HT-29 (cell line): ENCODE measurements at regions not wholly inside any gene's neighbourhood (a gene's known extent, or its start where the extent isn't known, plus 50 kb on each side); places are given as distances from the start of the nearest gene placed in this dataset.

Experiments used
- DNase-seq: peaks from one replicate; pipeline ENCODE4 v3.0.0-alpha.2; 2015; ENCODE audit warnings: low spot score

DNA sequence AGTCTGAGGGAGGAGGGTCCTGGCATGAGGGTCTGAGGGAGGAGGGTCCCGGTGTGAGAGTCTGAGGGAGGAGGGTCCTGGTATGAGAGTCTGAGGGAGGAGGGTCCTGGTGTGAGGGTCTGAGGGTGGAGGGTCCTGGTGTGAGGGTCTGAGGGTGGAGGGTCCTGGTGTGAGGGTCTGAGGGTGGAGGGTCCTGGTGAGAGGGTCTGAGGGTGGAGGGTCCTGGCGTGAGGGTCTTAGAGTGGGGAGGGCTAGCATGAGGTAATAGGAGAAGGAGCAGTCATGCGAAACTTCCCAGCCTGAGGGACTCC, 194.8 kb downstream of the TEX29 start:
- no peak for DNase-seq

DNA sequence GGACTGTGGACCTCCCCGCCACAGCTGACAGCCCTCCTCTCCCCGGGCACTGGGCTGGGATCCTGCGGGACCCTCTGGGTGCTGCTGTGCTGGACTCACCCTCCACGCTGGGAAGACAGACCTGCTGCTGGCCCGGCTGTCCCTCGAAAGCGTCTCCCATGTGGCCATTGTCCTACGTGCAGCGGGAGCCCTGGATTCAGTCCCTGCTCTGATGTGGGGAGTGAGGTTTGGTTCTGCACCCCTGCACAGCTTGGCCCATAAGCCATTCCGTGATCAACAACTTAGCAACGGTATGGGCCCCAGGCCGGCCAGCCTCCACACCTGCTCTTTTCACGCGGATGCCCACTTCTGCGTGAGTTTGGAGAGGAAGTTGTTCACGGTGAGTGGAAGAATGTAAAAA, 195.2 kb downstream of the TEX29 start:
- DNase-seq: no peak

DNA sequence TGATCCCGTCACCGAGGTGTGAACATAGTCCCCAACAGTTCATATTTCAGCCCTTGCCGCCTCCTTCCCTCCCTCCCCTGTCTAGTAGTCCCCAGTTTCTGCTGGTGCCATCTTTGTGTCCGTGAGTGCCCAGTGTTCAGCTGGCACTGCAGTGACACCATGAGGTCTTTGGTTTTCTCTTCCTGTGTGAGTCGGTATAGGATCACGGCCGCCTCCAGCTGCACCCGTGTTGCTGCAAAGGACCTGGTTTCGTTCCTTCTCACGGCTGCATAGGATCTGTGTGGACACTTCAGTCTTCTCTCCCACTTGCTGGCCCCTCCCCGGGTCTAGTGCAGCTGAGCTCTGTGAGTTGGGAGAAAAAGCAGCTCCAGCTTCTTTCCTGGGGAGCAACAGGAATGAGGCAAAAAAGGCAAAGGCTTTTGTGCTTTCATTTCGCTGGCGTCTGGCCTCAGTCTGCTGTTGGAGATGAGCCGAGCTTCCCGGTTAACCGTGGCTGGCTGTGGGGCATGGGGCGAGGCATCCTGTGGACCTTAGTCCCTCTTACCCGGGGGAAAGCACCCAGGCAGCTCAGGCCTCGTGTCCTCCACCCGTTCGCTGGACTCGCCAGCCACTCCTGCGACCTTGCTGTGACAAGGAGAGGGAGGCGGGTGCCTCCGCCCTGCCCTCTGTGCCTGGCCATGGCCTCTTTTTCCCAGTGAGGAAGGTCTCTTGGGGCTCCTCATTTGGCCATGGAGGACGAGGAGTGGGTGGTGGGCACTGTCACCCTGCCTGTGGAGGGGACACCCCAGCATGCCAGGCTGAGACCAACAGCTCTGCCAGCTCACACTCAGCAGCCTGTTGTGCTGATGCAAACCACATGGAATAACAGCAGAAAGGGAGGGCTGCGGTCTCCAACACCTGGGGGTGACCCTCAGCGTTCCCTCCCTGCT, 196.5 kb downstream of the TEX29 start:
- no peak for DNase-seq

DNA sequence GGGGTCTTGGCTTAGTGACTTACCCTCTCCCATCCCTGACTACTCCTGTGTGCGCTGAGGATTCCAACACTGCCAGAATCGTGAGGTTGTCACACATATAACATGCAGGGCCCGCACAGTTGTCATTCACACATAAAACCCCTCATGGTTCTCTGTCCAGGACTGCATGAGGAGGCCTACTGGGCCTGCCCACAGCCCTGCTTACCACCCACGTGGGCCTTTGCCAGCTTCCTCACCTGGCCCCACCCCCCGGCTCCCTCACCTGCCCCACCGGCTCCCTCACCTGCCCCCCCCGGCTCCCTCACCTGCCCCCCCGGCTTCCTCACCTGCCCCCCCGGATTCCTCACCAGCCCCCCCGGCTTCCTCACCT, 197.2 kb downstream of the TEX29 start:
- DNase-seq: no peak

DNA sequence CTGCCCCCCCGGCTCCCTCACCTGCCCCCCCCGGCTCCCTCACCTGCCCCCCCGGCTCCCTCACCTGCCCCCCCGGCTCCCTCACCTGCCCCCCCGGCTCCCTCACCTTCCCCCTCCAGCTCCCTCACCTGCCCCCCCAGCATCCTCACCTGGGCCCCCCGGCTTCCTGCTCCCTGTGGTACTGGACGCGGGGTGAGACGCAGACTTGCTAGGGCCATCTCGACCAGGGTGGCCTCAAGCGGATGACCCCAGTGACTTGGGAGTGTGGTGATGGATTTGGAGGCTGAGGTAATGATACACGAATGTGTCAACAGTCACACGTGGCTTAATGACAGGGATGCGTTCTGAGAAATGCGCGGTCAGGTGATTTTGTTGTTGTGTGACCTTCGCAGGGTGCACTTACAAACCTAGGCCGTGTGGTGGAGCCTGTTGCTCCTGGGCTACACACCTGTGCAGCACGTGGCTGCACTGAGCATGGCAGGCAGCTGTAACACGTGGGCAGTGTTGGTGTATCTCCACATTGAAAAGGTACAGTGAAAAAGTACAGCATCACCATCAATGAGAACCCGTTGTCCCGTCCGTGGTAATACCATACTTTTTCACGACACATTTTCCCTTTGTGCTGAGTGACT, 197.8 kb downstream of the TEX29 start:
- DNase-seq: no peak

DNA sequence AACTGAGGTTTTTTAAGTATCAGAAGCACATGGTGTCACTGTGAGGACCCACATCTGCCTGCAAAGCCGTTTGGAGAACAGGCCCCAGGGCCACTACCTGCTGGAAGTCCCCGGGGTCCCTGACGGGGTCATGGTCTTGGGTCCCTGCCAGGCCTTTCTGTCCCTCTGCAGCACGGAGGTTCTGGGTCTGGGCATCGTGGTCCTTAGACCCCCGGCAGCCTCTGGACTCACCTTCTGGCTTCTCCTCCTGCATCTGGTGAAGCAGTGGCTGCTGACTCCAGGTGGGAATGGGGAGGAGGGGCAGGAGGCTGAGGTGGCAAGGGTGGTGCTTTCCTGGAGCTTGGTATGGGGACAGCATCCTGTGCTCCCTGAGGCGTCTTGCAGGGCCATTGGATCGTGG, 198.6 kb downstream of the TEX29 start:
- DNase-seq: no peak

DNA sequence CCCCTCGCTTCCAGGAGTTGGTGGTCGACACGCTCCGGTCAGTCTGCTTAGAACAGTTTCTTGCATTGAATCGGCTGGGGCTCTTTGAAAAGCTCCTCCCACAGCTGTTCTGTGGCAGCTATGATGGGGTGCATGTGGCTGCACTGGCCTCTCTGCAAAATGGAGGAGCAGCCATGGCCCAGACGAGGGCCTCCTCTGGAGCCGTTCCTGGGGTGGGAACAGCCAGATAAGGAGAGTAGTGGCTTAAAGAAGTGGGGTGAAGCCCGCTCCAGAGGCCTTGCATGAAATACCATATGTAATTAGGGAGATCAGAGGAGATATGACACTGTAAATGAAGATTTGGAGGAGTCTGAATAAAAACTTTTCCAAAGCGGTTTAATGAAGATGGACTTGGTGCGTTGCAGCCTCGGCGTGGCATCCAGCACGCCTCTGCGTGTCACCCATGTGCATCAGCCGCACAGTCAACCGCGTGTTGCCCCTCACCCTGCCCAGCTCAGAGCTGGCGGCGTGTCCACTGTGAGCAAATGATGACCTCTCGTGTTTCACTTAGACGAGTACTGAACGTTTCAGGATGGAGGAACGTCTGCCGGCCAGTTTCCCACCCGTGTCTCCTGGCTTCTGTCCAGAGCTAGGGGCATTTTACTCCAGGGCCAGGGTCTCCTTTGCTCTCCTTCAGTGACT, 199.2 kb downstream of the TEX29 start:
- no peak for DNase-seq

DNA sequence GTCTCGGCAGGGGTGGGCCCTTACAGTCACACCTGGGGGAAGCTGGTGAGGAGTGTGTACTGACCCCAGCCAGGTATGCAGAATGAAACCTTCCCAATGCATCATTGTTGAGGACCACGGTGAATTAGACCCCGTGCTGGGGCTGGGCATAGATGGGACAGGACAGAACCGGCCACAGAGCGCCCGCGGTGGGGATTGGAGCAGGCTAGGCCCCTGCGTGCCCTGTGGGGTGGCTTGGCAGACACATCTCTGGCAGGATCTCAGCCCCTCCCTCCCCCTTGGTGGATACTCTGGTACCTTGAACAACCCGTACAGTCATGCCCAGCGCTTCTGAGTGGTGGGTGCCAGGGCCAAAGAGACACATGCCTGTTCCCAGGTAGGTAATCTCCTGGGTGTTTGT, 200.6 kb downstream of the TEX29 start:
- DNase-seq: no peak

DNA sequence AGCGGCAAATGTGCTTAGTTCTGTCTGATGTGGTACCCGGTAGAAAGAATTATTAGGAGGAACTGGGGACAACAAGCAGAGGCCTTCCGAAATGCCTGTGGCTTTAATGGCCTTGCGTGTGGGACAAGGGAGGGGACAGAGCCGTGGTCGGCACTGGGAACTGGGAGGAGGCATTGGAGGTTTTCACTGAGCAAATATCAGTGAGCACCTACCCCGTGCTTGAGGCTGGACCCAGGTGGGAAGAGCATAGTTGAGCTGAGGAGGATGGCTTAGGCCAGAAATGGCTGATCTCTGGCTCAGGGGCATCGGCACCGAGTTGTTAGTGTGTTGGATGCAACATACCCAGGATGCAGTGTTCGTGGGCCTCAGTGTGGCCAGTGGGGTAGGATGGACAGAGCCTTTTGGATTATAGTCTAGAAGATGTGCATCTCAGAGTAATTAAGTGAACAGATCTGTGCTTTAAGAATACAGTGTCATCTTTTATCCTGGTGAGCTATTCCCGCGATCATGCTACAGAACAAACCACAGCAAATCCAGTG, 201.3 kb downstream of the TEX29 start:
- no peak for DNase-seq

DNA sequence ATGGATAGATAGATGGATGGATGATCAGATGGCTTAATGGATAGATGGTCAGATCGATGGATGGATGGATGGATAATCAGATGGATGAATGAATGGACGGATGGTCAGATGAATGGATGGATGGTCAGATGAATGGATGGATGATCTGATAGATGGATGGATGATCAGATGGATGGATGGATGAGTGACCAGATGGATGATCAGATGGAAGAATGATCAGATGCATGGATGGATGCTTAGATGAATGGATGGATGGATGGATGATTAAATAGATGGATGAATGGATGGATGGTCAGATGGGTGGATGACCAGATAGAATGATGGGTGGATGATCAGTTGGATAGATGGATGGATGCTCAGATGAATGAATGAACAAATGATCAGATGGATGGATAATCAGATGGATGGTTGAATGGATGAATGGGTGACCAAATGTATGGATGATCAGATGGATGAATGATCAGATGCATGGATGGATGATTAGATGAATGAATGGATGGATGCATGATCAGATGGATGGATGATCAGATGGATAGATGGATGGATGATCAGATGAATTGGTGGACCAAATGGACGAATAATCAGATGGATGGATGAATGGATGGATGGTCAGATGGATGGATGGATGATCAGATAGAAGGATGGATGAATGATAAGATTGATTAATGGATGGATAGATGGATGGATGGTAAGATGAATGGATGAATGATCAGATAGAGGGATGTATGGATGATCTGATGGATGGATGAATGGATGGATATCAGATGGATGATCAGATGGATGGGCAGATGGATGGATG, 205.1 kb downstream of the TEX29 start:
- DNase-seq: no peak

DNA sequence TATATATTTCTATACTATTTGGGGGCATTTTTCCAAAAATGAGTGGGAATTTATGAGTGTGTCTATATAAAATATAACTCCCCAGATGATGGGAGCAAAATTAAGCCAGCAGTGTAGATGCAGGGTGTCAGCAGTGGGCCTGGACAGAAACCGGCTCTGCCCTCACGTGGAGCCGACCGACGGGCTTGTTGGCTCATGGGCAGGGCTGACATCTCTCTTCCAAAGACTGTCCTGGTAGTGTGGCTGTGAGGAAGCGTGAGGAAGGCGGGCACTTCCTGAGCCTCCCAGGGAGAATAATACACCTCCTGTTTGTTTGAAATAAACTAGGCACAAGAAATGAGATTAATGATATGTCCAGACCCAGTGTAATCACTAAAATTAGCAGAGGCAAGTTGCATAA, 206.5 kb downstream of the TEX29 start:
- DNase-seq: no peak

DNA sequence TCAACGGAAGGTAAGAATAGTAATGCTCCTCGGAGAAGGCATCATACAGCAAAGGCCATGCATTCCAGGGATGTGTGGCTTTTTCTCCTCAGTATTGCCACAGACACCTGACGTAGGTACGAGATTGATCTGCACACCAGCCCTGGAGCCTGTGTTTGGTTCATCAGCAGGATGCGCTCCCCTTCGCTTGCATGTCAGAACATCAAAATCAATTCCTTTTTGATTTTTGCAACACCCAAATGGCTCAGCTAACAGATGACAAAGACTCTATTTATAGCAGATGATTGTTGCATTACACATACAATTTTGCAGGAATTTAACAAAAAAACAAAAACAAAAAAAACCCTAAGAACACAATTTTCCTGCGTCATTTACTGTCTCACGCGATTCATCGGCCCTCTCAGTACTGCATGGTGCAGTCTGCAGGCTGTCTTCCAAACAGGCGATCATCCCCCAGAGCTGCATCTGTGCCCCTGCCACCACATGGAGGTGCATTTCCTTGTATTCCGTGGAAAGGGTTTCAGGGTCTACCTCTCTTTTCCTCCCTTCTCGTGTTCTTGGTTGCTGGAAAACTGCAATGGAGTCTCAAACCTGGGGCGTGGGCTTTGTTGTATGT, 207.3 kb downstream of the TEX29 start:
- no peak for DNase-seq

DNA sequence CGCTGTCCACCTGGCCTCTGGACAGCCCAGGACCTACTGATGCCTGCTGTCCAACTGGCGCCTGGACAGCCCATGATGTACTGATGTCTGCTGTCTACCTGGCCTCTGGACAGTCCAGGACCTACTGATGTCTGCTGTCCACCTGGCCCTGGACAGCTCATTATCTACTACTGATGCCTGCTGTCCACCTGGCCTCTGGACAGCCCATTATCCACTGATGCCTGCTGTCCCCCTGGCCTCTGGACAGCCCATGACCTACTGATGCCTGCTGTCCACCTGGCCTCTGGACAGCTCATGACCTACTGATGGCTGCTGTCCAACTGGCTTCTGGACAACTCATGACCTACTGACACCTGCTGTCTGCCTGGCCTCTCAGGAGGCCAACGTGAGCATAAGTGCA, 208.1 kb downstream of the TEX29 start:
- no peak for DNase-seq

DNA sequence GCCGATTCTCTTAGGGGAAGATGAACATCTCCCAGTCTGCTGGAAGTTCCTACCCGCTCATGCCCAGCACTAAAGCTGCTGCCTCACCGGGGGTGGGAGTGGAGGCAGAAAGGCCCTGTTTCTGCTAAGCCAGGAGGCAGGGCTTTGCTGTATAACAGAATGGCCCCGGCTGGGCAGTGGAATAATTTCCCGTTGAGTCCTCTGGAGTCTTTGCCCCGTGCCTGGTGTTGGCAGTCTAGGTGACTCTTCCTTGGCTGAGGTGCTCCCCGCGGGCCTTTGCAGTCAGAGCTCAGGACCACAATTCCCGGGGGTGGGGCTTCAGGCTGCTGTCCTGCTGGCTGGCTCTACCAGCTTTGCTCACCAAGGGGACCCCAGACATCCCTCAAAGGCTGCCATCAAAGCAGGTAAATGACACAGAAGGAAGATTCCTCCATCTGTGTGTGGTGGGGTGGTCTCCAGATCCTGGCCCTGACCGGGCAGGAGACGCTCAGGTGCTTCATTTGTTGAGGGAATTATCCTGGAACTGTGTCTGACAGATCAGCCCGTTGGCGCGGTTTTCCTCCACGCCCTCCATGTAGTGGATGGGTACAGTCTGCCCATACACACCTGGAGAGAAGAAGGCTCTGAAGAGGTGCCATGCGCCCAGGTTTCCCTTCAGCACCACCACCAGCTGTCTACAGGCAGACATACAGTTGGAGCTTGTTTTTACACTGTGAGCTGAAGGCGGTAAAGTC, 209.9 kb downstream of the TEX29 start:
- no peak for DNase-seq

DNA sequence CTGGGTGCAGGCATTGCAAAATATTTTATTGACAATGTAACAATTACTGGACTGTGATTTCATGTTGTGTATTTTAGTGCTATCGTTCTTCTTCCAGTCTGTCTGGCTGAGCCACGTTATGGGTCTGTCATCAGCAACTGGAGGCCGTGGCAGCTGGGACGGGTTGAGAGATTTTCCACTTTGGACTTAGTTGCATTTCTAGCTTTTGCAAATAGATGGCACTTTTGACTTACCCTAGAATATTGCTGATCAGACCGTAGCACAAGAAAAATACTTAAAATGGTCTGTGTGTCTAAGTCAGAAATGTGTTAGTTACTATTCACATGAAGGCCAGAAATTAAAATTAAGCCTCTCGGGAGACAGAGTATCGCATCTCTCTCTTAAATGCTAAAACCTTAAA, 211.1 kb downstream of the TEX29 start:
- DNase-seq: peak; percentile 23

DNA sequence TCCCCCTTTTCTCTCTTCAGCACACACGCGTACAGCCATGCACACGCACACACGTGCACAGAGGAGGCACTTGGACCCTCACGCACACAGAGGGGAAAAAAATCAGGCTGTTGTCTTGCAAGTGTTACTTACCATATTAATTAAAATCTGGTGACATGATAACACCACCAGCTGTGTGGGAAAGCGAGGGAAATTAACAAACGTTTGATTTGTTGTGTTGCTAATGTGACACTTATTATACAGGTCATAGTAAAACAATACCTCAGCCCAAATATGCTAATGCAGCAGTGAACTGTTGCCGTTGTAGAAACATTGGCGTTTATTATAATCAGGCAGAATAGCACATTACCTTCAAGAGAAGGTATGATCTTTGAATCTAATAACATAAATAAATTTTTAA, 211.7 kb downstream of the TEX29 start:
- no peak for DNase-seq

DNA sequence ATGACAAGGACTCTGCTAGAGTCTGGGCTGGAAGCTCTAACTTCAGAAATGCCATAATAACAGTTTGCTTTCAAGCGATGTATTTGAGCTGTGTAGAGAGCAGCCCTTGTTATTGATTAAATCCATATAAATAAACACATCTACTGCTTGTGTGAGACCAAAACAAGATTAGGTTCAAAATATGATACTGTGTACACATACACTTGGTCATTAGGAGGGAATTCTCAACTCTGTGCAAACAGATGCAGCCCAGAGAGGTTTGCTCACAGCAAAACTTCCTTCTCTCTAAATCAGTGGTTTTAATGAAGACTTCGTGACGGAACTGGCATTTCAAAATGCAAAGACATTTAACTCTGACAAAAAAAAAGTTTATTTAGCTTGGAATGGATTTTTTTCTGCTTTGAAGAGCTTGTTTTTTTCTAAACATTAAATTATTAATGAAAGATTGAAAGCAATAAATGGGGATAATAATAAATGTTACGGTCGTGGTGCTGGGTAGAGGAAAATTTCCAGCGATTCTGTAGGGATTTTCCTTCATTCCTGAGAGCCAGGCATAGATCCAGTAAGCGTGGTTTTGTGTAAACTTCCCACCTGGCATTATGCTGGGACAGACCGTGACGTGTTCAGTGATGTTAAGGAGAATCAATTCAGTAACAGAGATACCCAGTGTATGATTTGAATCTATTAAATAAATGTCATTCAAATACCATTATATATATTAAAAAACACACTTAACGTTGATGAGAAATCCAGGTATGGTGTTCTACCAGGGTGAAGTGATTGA, 213.7 kb downstream of the TEX29 start:
- no peak for DNase-seq

DNA sequence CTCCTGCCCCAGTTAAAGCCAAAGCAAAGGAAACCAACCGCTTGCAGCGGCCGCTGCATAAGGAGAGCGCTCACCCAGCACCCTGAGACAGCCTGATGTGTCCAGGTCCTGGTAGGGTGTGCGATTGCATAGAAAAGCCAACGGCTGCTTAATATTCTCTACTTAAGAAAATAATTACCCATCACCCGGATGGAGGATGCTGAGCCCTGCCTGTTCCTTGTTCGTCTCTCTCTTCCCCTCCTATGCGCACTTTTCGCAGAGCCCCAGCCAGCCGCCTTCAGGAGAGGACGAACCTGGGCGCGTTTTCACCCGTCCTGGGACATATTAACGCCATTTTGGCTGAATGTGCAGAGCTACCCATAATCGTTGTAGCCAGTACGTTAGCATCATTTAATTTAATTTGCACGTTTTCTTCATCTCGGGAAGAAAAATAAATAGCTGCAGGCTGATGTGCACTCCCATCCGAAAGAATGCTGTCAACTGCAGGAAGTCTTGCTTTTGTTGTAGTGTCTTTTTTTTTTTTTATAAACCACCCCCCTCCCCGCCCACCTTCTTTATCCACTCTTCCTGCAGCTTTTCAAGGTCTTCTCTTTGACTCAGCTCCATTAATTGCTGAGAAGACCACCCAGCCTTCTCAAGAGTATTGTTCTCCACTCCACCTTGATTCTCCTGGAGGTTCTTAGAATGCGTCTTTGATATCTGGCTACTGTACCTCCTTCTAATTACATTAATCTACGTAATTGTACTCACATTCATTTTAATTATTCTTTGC, 214.5 kb downstream of the TEX29 start:
- no peak for DNase-seq

DNA sequence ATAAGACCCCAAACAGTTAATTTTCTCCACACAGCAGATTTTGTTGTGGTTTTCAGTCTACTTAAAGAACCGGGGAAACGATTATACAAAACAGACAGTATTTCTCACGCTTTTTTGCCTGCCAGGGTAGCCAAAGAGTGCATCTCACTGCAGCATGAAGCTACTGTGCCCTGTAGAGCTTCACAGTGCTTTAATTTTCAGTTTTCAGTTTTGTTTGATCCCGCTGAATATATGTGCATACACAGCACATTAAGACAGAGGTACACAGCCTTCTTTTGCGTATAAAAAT, 215.0 kb downstream of the TEX29 start:
- DNase-seq: no peak
